Testis (tissue), 2 donors: ENCODE measurements at regions not wholly inside any gene's neighbourhood (a gene's known extent, or its start where the extent isn't known, plus 50 kb on each side); places are given as distances from the start of the nearest gene placed in this dataset.

Experiments used
- POLR2A ChIP-seq: fragments of 450-650 bp; IDR thresholded peaks from one replicate; pipeline ENCODE4 v1.6.1; 2017; ENCODE audit warnings: antibody characterized with exemption, mild to moderate bottlenecking, moderate library complexity
- TF ChIP-seq, protein P1 (sequence below), 3 experiments: fragments of 450-650 bp in 2 of 3; fragments of 200-600 bp in 1 of 3; sonication (generic) in 1 of 3; IDR thresholded peaks; one replicate each; pipeline ENCODE4 v1.5.1; 2016 to 2019; ENCODE audit warnings: antibody characterized with exemption in 3 of 3, mild to moderate bottlenecking in 2 of 3, moderate library complexity in 1 of 3

DNA sequence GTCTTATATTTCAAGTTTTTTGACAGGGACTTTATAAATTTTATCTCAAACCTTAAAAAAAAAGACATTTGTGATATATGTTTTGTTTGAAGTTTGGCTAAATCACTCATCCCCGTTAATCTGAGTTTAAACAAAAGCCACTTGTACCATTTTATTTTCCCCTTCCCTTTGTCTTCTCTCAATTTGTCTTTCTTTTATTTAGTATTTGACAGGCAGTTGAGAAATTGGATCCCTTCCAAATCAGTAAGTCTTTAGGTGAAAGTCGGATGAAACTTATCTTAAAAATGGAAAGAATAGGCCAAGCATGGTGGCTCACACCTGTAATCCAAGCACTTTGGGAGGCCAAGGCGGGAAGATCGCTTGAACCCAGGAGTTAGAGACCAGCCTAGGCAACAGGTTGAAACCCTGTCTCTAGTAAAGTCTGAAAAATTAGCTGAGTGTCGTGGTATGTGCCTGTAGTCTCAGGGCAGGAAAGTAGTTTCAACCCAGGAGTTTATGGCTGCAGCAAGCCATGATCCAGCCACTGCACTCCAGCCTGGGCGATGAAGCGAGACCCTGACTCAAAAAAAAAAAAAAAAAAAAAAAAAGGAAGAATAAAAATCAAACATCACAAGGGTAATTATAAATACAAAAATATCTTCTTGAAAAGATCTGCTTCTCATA is 394.6 kb upstream of the TPM1 start:
- TF ChIP-seq, protein P1, sequence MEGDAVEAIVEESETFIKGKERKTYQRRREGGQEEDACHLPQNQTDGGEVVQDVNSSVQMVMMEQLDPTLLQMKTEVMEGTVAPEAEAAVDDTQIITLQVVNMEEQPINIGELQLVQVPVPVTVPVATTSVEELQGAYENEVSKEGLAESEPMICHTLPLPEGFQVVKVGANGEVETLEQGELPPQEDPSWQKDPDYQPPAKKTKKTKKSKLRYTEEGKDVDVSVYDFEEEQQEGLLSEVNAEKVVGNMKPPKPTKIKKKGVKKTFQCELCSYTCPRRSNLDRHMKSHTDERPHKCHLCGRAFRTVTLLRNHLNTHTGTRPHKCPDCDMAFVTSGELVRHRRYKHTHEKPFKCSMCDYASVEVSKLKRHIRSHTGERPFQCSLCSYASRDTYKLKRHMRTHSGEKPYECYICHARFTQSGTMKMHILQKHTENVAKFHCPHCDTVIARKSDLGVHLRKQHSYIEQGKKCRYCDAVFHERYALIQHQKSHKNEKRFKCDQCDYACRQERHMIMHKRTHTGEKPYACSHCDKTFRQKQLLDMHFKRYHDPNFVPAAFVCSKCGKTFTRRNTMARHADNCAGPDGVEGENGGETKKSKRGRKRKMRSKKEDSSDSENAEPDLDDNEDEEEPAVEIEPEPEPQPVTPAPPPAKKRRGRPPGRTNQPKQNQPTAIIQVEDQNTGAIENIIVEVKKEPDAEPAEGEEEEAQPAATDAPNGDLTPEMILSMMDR (IDR thresholded peaks at IDR 0.05), result no peak
- no peak for TF ChIP-seq POLR2A
